GM19351 (cell line): ENCODE measurements at regions not wholly inside any gene's neighbourhood (a gene's known extent, or its start where the extent isn't known, plus 50 kb on each side); places are given as distances from the start of the nearest gene placed in this dataset.
"Not testable (repeated sequence)": the region's sequence is repeated elsewhere in the genome, so short reads cannot be mapped to it uniquely, and the experiment has no call there.

Source experiments
- ATAC-seq: cut with Tn5 transposase; IDR thresholded peaks from one replicate; pipeline ENCODE4 v1.9.1; 2021; ENCODE audit warnings: mild to moderate bottlenecking, moderate library complexity; ENCODE audit not compliant: unreplicated experiment

GRCh38 chr3:912717-913116 is 180.1 kb upstream of the CNTN6 start:
- not testable (repeated sequence) for ATAC-seq

DNA sequence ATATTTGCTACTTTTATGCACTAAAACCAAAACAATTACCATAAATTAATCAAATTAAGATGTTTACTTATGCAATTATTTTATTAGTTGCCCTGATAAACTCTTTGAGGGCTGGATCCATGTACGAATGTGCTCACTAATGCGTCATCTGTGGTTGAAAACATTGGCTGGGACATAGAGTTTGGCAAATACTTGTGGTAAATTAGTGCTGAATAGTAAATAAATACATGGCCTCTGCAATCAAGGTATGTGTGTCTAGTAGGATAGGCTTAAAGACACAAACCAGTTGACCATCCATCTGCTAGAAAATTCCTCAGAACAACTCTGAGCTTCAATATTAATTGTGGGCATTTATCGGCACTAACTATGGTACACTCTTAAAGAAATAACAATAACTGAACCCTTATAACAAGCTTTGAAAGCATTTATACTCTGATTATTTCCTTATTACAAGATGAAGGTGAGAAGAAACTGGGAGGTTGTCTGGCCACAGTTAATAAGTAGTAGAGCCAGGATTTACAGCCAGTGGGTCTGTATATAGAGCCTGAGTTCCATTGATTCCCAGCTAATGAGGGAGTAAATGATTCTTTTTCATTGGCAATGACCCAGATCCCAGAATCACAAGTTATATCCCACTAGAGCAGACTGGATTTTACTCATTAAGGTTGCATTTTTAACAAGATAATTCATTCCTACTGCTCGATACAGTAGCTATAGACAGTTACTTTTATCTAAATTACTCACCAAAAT is 169.5 kb upstream of the CNTN6 start:
- ATAC-seq = no peak

- ATAC-seq = no peak
These were observed 162.0 kb upstream of the CNTN6 start for GRCh38 chr3:930866-931265.

- ATAC-seq = no peak
These were observed 159.5 kb upstream of the CNTN6 start for GRCh38 chr3:933326-933725.

DNA sequence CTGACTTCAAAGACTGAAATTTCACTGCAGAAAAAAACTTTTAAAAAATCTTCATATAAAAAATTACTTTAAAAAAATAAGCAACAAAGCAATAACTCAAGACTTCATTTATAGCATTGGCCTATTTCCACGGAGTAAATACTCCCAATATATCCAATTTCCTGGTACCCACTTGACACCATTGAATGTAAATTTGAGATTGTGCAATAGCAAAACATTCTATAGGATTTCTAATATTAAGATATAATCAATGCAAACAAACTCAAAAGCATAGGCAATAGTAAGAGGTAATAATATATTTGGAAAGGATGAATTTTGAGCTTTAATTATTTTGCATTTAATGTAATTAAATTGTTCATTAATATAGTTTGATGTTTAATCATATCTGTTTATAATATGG is 148.0 kb upstream of the CNTN6 start:
- ATAC-seq = no peak

DNA sequence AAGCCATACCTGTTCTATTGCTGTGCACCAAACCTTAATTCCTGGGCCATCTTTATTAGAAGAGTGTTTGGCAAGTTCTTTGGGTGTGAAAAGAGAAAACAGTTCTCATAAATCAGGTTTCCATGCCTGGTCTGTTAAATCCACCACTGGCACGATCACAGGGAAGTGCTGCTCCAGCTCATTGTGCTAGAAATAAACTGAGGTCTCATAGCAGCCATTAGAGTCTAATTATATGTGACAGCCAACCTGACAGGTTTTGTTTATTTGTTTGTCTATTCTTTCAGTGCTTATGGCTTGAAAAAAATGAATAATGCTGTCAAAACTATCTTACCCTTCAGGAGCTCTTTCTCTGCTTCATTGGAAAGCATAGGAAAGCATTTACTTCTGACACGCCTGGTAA is 147.1 kb upstream of the CNTN6 start:
- ATAC-seq = no peak

- no peak for ATAC-seq
These were observed 139.9 kb upstream of the CNTN6 start for GRCh38 chr3:952906-953305.

DNA sequence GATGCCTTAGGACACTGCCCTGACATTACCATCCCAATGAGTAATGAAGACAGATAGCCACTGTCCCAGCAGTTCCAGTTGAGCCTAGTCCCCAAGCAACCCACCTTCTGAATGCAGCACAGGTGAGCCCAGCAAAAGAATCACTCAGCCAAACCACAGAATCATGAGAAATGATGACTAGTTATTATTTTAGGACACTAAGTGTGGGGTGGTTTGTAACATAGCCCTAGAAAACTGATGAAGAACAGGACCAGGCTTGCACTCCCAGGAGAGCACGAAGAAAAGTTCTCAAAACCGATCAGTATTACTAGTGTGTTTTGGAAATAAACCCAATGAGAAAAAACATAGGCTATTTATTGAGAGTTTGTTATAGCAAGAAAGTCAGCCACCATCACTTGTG is 129.6 kb upstream of the CNTN6 start:
- no peak for ATAC-seq

- ATAC-seq = no peak
These were observed 129.1 kb upstream of the CNTN6 start for GRCh38 chr3:963755-964154.

DNA sequence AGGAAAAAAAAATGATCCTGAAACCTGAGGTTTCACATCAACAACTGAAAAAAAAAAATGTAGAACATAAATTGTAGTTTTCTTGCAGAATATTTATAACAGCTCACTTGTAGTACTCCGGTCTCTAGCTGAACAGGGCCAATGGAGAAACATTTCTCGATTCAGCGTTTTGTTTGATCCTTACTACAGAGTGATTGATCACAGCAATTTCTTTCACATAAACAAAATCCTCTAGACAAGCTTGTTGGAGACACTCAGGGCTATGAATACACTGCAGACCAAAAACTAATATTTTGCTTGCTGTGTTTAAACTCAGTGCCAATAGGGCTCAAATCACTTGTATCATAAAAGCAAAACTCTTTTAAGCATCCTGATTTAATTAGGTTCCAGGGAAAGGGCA is 127.0 kb upstream of the CNTN6 start:
- ATAC-seq = no peak

DNA sequence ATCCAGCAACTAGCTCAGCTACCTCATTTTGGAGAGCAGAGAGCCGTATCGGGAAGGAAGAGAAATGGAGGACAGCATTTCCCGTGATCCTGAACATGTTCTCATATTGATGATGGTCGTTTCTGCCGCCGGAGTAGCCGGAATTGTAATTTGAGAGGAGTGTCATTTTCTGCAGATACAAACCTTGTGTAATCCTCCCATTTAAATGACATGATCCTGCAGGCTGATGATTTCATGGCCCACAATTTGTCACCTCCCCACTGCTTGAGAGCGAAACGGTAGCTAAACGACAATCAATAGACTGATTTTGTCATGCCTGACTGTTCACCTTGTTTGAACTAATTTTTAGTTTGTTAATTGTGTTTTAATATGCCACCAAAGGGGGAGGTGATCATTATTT is 126.5 kb upstream of the CNTN6 start:
- no peak for ATAC-seq

GRCh38 chr3:973340-973739 is 119.5 kb upstream of the CNTN6 start:
- no peak for ATAC-seq

- ATAC-seq = no peak
These were observed 116.8 kb upstream of the CNTN6 start for GRCh38 chr3:976006-976405.

- no peak for ATAC-seq
These were observed 111.7 kb upstream of the CNTN6 start for GRCh38 chr3:981156-981555.

- no peak for ATAC-seq
These were observed 104.0 kb upstream of the CNTN6 start for GRCh38 chr3:988785-989184.

DNA sequence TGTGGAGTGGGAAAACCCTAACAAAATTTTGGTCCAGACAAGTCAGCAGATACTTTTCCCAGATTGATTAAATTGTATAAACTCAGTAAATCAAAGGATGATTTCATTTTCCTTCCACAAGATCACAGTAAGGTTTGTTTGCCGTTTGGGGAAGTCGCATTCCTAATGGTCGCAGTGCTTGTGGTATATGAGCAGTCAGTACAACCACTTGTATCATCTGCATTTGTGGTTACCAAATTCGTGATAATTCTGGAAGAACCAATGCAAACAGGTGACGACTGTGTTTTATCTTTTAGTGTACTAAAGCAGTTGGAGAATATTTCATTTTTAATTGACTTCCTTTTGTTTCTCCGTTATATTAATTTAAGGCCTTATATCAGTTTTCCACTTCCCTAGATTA is 100.0 kb upstream of the CNTN6 start:
- ATAC-seq = no peak

DNA sequence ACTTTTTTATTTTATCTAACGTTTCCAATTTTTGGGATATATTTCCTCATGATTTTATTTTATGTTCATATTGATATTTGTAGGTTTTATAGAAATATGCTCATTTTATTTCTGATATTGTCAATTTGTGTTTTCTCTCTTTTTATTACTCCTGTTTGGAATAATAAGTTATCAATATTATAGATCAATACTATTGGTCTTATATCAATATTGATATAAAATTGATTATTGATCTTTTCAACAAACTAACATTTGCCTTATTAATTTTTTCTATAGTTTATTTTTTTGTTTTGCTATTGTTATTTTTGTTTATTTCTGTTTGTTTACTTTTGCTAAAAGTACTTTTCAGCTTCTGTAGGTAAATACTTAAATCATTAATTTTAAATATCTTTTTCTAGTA is 90.8 kb upstream of the CNTN6 start:
- ATAC-seq = no peak

GRCh38 chr3:1007866-1008265 is 85.0 kb upstream of the CNTN6 start:
- ATAC-seq = no peak

GRCh38 chr3:1010228-1010627 is 82.6 kb upstream of the CNTN6 start:
- ATAC-seq = no peak

- ATAC-seq = no peak
These were observed 77.0 kb upstream of the CNTN6 start for GRCh38 chr3:1015826-1016225.

GRCh38 chr3:1017870-1018269 is 75.0 kb upstream of the CNTN6 start:
- no peak for ATAC-seq

DNA sequence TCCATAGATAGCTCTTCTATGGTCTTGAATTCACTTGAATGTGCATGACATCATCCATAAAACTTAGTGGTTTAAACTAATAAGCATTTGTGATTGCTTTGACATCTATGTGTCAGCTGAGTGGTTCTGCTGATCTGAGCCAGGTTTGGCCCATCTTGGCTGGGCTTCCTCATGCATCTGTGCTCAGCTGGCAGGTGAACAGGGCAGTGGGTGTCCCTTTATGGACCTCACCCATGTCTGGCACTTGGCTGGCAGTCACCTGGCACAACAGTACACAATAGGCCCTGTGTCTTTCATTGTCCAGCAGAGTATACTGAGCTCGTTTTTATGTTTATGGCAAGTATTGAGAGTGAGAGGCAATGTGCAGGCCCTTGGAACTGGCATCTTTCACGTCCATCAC is 73.7 kb upstream of the CNTN6 start:
- ATAC-seq = no peak

DNA sequence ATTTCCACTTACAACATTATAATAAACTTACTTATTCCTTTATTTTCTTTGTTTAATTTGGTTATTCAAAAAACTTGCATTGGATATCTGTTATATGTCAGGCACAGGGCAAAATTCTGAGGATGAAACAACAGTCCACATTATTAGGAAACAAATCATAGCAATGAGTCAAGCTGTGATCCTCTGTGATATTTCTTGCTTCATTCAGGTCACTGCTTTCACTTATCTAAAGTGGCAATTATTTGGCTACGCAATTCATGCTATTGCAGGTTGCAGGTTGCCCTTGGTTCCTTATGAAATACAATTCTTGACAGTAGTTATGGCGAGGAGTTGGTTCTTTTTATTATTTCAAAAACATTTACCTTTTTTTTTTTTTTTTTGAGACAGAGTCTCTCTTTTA is 66.4 kb upstream of the CNTN6 start:
- no peak for ATAC-seq
